Mesodermal cell (in vitro differentiated cells): ENCODE measurements at regions not wholly inside any gene's neighbourhood (a gene's known extent, or its start where the extent isn't known, plus 50 kb on each side); places are given as distances from the start of the nearest gene placed in this dataset.
"Not testable (repeated sequence)": the region's sequence is repeated elsewhere in the genome, so short reads cannot be mapped to it uniquely, and the experiment has no call there.

Source experiments
- H3K27ac ChIP-seq: 2 replicates; pipeline ENCODE4 v1.7.0; 2013; ENCODE audit warnings: mild to moderate bottlenecking, low read depth, low read length, moderate library complexity; ENCODE audit not compliant: severe bottlenecking
- H3K36me3 ChIP-seq: 2 replicates; pipeline ENCODE4 v1.7.1; 2013; ENCODE audit warnings: mild to moderate bottlenecking, low read length, moderate library complexity; ENCODE audit not compliant: control insufficient read depth, insufficient read depth
- H3K4me1 ChIP-seq: one replicate; pipeline ENCODE4 v1.7.1; 2013; ENCODE audit warnings: mild to moderate bottlenecking, low read length; ENCODE audit not compliant: insufficient read depth, control insufficient read depth, poor library complexity, severe bottlenecking
- H3K4me3 ChIP-seq: 2 replicates; pipeline ENCODE4 v1.7.0; 2013; ENCODE audit warnings: low read length, control low read depth, mild to moderate bottlenecking; ENCODE audit not compliant: insufficient read depth, poor library complexity, severe bottlenecking; ENCODE audit errors: extremely low read depth
- H3K9me3 ChIP-seq: 2 replicates; pipeline ENCODE4 v1.7.1; 2013; ENCODE audit warnings: mild to moderate bottlenecking, low read length, moderate library complexity; ENCODE audit not compliant: control insufficient read depth
- WGBS, 2 experiments: methylation state at CpG; one replicate each; pipeline ENCODE4 v1.1.5; 2013; ENCODE audit warnings: missing lambda C conversion rate in 2 of 2; ENCODE audit not compliant: insufficient coverage in 2 of 2; 5-methylcytosine and 5-hydroxymethylcytosine counted together

GRCh38 chr11:67940440-67940839, 63.5 kb downstream of the UNC93B1 start:
- H3K9me3 ChIP-seq, H3K4me1 ChIP-seq, H3K27ac ChIP-seq, H3K4me3 ChIP-seq, H3K36me3 ChIP-seq: not testable (repeated sequence)
- WGBS, 2 experiments: 100% methylated on average over 2 of the region's 2 CpGs; no CpG with 5 or more reads in 1 of the 2 experiments

- no CpG with 5 or more reads among the region's 4 CpGs for WGBS, 2 experiments
- H3K27ac ChIP-seq, H3K36me3 ChIP-seq, H3K9me3 ChIP-seq, H3K4me3 ChIP-seq, H3K4me1 ChIP-seq: not testable (repeated sequence)
Observed at GRCh38 chr11:67938964-67939363, 64.9 kb downstream of the UNC93B1 start.

- 92% methylated on average over 2 of the region's 3 CpGs; no CpG with 5 or more reads in 1 of the 2 experiments for WGBS, 2 experiments
- H3K4me1 ChIP-seq, H3K27ac ChIP-seq, H3K9me3 ChIP-seq, H3K36me3 ChIP-seq, H3K4me3 ChIP-seq: not testable (repeated sequence)
Observed at GRCh38 chr11:67938371-67938770, 65.5 kb downstream of the UNC93B1 start.

GRCh38 chr11:67923565-67923964, 80.3 kb downstream of the UNC93B1 start:
- not testable (repeated sequence) for H3K9me3 ChIP-seq, H3K36me3 ChIP-seq, H3K4me1 ChIP-seq, H3K27ac ChIP-seq, H3K4me3 ChIP-seq
- WGBS, 2 experiments: 70 to 100% methylated on average over 1 to 2 of the region's 7 CpGs

GRCh38 chr11:67920546-67920945, 83.4 kb downstream of the UNC93B1 start:
- WGBS, 2 experiments: 67 to 87% methylated on average over 1 to 4 of the region's 6 CpGs
- H3K27ac ChIP-seq, H3K4me3 ChIP-seq: not testable (repeated sequence)

GRCh38 chr11:67912184-67912583, 91.7 kb downstream of the UNC93B1 start:
- not testable (repeated sequence) for H3K4me3 ChIP-seq, H3K27ac ChIP-seq, H3K36me3 ChIP-seq, H3K9me3 ChIP-seq, H3K4me1 ChIP-seq
- 79 to 91% methylated on average over 1 of the region's 3 CpGs for WGBS, 2 experiments

More at GRCh38 chr11:67920546-67920945, 83.4 kb downstream of the UNC93B1 start:
- H3K36me3 ChIP-seq, H3K9me3 ChIP-seq, H3K4me1 ChIP-seq: not testable (repeated sequence)

- H3K4me3 ChIP-seq, H3K36me3 ChIP-seq, H3K27ac ChIP-seq, H3K4me1 ChIP-seq, H3K9me3 ChIP-seq: not testable (repeated sequence)
- WGBS, 2 experiments: 79% methylated on average over 2 of the region's 2 CpGs; no CpG with 5 or more reads in 1 of the 2 experiments
Observed at GRCh38 chr11:67911211-67911610, 92.7 kb downstream of the UNC93B1 start.

- not testable (repeated sequence) for H3K4me1 ChIP-seq, H3K27ac ChIP-seq
- no CpG with 5 or more reads among the region's 1 CpG for WGBS, 2 experiments
Observed at GRCh38 chr11:67910803-67911202, 93.1 kb downstream of the UNC93B1 start.

GRCh38 chr11:67906969-67907368, 96.9 kb downstream of the UNC93B1 start:
- not testable (repeated sequence) for H3K9me3 ChIP-seq, H3K4me3 ChIP-seq, H3K4me1 ChIP-seq, H3K27ac ChIP-seq, H3K36me3 ChIP-seq
- WGBS, 2 experiments: no CpG with 5 or more reads among the region's 1 CpG

More at GRCh38 chr11:67910803-67911202, 93.1 kb downstream of the UNC93B1 start:
- not testable (repeated sequence) for H3K36me3 ChIP-seq, H3K4me3 ChIP-seq, H3K9me3 ChIP-seq

GRCh38 chr11:67899462-67899861, 104.4 kb downstream of the UNC93B1 start:
- WGBS, 2 experiments: 90 to 100% methylated on average over 1 of the region's 2 CpGs
- not testable (repeated sequence) for H3K4me3 ChIP-seq, H3K27ac ChIP-seq, H3K9me3 ChIP-seq, H3K36me3 ChIP-seq, H3K4me1 ChIP-seq

GRCh38 chr11:67893487-67893886, 110.4 kb downstream of the UNC93B1 start:
- H3K27ac ChIP-seq, H3K4me1 ChIP-seq, H3K36me3 ChIP-seq, H3K4me3 ChIP-seq, H3K9me3 ChIP-seq: not testable (repeated sequence)
- WGBS, 2 experiments: 78% methylated on average over 1 of the region's 1 CpG; no CpG with 5 or more reads in 1 of the 2 experiments

- WGBS, 2 experiments: 89 to 94% methylated on average over 3 of the region's 4 CpGs
- not testable (repeated sequence) for H3K27ac ChIP-seq
Observed at GRCh38 chr11:67889646-67890045, 114.3 kb downstream of the UNC93B1 start.

More at GRCh38 chr11:67889646-67890045, 114.3 kb downstream of the UNC93B1 start:
- not testable (repeated sequence) for H3K9me3 ChIP-seq, H3K4me1 ChIP-seq, H3K4me3 ChIP-seq, H3K36me3 ChIP-seq
